MCF 10A (cell line): ENCODE measurements at regions not wholly inside any gene's neighbourhood (a gene's known extent, or its start where the extent isn't known, plus 50 kb on each side); places are given as distances from the start of the nearest gene placed in this dataset.

Experiments used
- BruUV-seq: library from RNA; stranded (reverse); fragments of 400-500 nt; replicated peaks from 2 replicates; lab custom pipeline; 2021; lab: Mats Ljungman, UMichigan
- CTCF ChIA-PET: fragments of 300-600 bp; sonication (Branson Sonifier 250); formaldehyde crosslinking; extraction: SDS; loops from one replicate; lab custom pipeline; 2021; ENCODE audit warnings: antibody characterized with exemption, inconsistent platforms; lab: Yijun Ruan, JAX
- POLR2A ChIA-PET: fragments of 300-600, 350-650 bp; sonication (Branson Sonifier 250); formaldehyde crosslinking; extraction: SDS; loops from one replicate; lab custom pipeline; 2020; ENCODE audit warnings: antibody characterized with exemption, inconsistent platforms; lab: Yijun Ruan, JAX
- DNase-seq: peaks from one replicate; pipeline ENCODE4 v3.0.0-alpha.2; 2018; ENCODE audit not compliant: unreplicated experiment
- H3K27ac Mint-ChIP-seq: one replicate; pipeline ENCODE4 v1.8.0; 2022; ENCODE audit warnings: mild to moderate bottlenecking, low read depth, mixed read lengths; ENCODE audit not compliant: unreplicated experiment
- H3K27me3 Mint-ChIP-seq: one replicate; pipeline ENCODE4 v1.8.0; 2022; ENCODE audit warnings: mixed read lengths; ENCODE audit not compliant: insufficient read depth, unreplicated experiment
- H3K36me3 Mint-ChIP-seq: one replicate; pipeline ENCODE4 v1.8.0; 2022; ENCODE audit warnings: mild to moderate bottlenecking, moderate library complexity, mixed read lengths; ENCODE audit not compliant: insufficient read depth, unreplicated experiment
- H3K4me1 Mint-ChIP-seq: one replicate; pipeline ENCODE4 v1.8.0; 2022; ENCODE audit warnings: mixed read lengths; ENCODE audit not compliant: insufficient read depth, unreplicated experiment
- H3K4me3 Mint-ChIP-seq: one replicate; pipeline ENCODE4 v1.8.0; 2022; ENCODE audit warnings: mild to moderate bottlenecking, moderate library complexity, mixed read lengths; ENCODE audit not compliant: unreplicated experiment
- H3K9me3 Mint-ChIP-seq: one replicate; pipeline ENCODE4 v1.8.0; 2022; ENCODE audit warnings: mixed read lengths; ENCODE audit not compliant: unreplicated experiment
- intact Hi-C: fragments of 100-400 bp; cut with micrococcal nuclease; formaldehyde crosslinking; loops from 2 replicates; pipeline ENCODE4 v1.14.1; 2022
- TF ChIP-seq, protein P1 (sequence below): fragments of 200-600 bp; IDR thresholded peaks from one replicate; pipeline ENCODE4 v1.8.0; 2022; ENCODE audit warnings: antibody characterized with exemption, mild to moderate bottlenecking; ENCODE audit not compliant: unreplicated experiment

DNA sequence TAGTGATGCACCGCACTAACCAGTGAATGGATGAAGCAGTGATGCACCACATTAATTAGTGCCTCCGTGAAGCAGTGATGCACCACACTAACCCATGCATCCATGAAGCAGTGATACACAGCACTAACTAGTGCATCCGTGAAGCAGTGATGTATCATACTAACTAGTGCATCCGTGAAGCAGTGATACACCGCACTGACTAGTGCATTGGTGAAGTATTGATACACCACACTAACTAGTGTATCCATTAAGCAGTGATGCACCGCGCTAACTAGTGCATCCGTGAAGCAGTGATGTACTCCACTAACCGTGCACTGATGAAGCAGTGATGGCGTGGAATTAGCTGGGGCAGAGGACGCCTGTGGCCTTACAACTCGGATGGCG, 80.6 kb upstream of the NKD1 start:
- Mint-ChIP-seq H3K36me3 (no peaks in the 10 kb centered on the region), H3K4me1 (no peaks in the 10 kb centered on the region), H3K27me3 (peaks cover 8% of the 10 kb centered on the region), H3K4me3 (no peak overlapping the region), H3K9me3 (peaks cover 7% of the 10 kb centered on the region), H3K27ac (no peak overlapping the region)
- TF ChIP-seq, protein P1, sequence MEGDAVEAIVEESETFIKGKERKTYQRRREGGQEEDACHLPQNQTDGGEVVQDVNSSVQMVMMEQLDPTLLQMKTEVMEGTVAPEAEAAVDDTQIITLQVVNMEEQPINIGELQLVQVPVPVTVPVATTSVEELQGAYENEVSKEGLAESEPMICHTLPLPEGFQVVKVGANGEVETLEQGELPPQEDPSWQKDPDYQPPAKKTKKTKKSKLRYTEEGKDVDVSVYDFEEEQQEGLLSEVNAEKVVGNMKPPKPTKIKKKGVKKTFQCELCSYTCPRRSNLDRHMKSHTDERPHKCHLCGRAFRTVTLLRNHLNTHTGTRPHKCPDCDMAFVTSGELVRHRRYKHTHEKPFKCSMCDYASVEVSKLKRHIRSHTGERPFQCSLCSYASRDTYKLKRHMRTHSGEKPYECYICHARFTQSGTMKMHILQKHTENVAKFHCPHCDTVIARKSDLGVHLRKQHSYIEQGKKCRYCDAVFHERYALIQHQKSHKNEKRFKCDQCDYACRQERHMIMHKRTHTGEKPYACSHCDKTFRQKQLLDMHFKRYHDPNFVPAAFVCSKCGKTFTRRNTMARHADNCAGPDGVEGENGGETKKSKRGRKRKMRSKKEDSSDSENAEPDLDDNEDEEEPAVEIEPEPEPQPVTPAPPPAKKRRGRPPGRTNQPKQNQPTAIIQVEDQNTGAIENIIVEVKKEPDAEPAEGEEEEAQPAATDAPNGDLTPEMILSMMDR = no peak
- intact Hi-C loops = no loop called here
- CTCF ChIA-PET = no interaction called here
- DNase-seq = no peak
- POLR2A ChIA-PET = no interaction called here
- BruUV-seq = no TSS peak

DNA sequence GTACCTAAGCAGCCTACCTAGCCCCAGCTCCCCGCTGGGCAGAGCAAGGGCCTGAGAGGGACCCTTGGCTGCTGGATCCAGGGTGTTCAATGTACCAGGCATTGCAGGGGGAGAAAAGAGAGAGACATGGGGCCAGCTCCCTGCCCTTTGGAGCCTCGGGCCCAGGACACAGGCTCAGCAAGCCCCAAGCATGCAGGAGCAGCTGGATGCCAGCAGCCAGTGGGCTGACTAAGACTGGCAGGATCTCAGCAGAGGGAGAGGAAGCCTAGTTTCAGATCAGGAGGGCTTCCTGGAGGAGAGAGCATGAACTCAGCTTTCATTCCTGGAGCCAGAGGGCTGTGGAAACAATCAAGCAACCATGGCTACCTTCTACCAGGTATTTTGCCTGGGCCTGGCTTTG, 82.0 kb upstream of the NKD1 start:
- POLR2A ChIA-PET = no interaction called here
- no peak overlapping the region for H3K27ac Mint-ChIP-seq
- DNase-seq = no peak
- H3K4me1 Mint-ChIP-seq = no peaks in the 10 kb centered on the region
- intact Hi-C loops = no loop called here
- CTCF ChIA-PET = no interaction called here
- H3K9me3 Mint-ChIP-seq = peaks cover under 1% of the 10 kb centered on the region
- peaks cover 10% of the 10 kb centered on the region for H3K27me3 Mint-ChIP-seq
- TF ChIP-seq, protein P1 = no peak
- no peak overlapping the region for H3K4me3 Mint-ChIP-seq
- H3K36me3 Mint-ChIP-seq = no peaks in the 10 kb centered on the region
- no TSS peak for BruUV-seq

DNA sequence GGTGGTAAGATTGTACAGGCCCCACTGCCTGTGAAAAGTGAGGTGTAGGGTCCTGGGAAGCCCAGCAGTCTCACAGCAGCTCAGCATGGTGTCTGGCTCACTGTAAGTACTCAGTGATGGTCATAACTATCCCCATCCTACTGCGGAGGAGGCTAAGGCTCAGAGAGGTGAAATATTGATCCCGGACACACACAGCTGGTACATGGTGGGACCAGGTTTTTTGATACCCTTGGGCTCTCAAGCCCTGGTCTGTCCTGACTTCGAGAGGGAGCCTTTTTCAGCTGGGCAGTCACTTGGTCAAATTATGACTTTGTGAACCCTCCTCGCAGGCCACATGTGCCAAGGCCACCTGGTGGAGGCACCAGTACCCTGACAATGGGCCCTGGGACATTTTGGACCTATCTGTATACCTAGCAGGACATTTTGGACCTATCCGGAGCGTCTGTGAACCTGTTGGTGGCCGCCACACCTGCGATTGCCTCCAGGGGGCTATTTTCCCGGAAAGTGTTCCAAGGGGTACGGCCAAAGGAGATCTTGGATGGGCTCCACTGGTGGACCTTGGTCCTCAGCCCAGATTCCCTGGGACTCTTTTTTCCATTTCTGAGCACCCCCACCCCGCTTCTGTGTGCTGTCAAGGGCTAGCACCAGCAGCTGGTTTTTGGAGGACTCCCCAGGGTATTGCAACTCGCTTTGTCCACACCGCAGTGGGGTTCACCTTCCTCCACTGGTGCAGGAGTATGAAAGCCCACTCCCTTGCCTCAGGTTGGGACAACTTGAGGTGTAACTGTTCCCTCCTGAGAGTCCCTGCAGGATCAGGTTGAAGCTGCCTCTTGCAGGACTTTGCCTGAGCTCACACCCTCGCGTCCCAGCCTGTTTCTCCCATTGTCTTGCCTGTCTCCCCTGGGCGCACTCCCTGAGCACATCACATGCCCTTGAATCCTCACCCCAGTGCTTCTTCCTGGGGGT, 83.6 kb upstream of the NKD1 start:
- Mint-ChIP-seq H3K9me3 (no peaks in the 10 kb centered on the region), H3K36me3 (no peaks in the 10 kb centered on the region), H3K4me1 (no peaks in the 10 kb centered on the region), H3K27me3 (peaks cover 10% of the 10 kb centered on the region), H3K27ac (no peak overlapping the region), H3K4me3 (no peak overlapping the region)
- TF ChIP-seq, protein P1 = peak; percentile 8
- DNase-seq = no peak
- CTCF ChIA-PET = interaction anchor here (0.6 to 1.1 kb wide), 2 partner anchors 12 to 18 kb away, joined by 3 read pairs; no protein-coding TSS in a partner anchor
- POLR2A ChIA-PET = interaction anchor here (0.5 kb wide), 1 partner anchor 10 kb away, joined by 3 read pairs; no protein-coding TSS in a partner anchor
- no TSS peak for BruUV-seq
- intact Hi-C loops = no loop called here

DNA sequence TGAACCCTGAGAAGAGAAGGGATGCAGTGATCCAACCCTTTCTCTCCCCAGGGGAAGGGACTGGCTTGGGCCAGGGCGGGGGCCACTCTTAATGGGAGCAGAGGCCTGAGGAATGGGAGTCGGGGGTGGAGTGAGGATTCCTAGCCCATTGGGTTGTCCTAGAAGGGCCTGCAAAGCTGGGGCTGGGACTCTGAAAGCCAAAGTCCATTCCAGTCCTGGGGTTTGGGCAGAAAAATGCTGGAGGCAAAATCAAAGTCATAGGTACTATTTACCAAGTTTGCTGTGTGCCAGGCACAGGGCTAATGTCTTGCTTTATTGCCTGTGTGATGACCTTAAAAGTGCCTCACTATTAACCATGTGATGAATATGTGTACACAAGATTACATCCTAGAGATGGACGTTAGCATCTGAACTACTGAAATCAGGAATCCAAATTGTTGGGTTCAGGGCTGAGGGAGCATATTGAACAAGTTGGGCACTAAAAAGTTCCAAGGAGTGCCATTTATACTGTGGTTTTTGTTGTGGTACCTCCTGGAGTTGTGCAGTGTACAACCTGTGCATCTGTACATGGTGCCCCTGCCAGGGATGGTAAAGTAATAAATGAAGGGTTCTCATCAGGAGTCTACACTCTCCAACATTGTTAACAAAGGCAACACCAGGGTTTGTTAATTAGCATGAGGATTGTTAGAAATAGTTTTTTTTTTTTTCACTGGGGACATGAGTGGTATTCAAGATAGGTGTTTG, 84.4 kb upstream of the NKD1 start:
- no TSS peak for BruUV-seq
- TF ChIP-seq, protein P1 = no peak
- H3K9me3 Mint-ChIP-seq = no peaks in the 10 kb centered on the region
- peaks cover 10% of the 10 kb centered on the region for H3K27me3 Mint-ChIP-seq
- no peak for DNase-seq
- POLR2A ChIA-PET = no interaction called here
- intact Hi-C loops = no loop called here
- H3K27ac Mint-ChIP-seq = no peak overlapping the region
- H3K4me1 Mint-ChIP-seq = no peaks in the 10 kb centered on the region
- no peak overlapping the region for H3K4me3 Mint-ChIP-seq
- H3K36me3 Mint-ChIP-seq = no peaks in the 10 kb centered on the region
- CTCF ChIA-PET = no interaction called here
